ENCODE measurements at regions not wholly inside any gene's neighbourhood (a gene's known extent, or its start where the extent isn't known, plus 50 kb on each side); places are given as distances from the start of the nearest gene placed in this dataset.

DNA sequence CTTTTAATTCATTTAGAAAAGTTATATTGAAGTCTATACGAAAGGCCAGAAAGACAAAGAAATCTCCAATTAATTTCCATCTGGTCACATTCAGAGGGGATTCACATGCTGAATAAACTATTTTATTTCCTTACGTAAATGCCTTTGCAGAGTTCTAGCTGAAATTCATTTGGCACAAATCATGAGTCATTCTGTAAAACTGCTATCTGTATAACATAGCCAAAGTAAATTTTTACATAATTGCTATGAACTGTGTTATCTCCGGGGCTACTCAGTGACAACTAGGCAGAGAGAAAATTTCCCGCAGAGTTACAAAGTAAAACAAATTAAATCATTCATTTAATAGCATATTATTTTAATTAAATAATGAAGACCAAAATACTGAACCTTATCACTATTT lies 463.2 kb upstream of the ADAMTS16 start:
- Mint-ChIP-seq H3K9me3 (peaks cover 11% of the 10 kb centered on the region), H3K4me3 (no peak overlapping the region), H3K27ac (no peak overlapping the region), H3K27me3 (no peaks in the 10 kb centered on the region), H3K4me1 (no peaks in the 10 kb centered on the region), H3K36me3 (no peaks in the 10 kb centered on the region)
- CTCF ChIA-PET, result no interaction called here
- no peak for DNase-seq

DNA sequence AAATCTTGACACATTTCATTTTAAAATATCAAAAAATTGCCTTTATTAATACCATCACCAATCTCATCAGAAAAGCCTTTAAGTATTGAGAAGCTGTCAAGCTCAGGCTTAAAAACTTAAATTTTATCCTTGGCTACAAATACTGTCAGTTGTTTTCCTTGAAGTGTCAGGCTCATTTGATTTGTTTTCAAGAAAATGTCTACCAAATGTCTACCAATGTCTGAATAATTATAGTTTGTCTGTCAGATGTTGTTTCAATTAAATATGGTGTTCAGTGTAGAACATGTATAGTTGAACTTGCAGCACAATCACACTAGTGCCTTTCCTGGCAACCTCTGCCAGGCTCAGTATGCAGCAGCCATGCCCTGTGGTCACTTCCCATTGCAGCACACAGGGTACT lies 455.2 kb upstream of the ADAMTS16 start:
- peaks cover 4% of the 10 kb centered on the region for H3K9me3 Mint-ChIP-seq
- CTCF ChIA-PET, result no interaction called here
- no peaks in the 10 kb centered on the region for H3K4me1 Mint-ChIP-seq
- no peak overlapping the region for H3K4me3 Mint-ChIP-seq
- H3K27me3 Mint-ChIP-seq, result no peaks in the 10 kb centered on the region
- no peaks in the 10 kb centered on the region for H3K36me3 Mint-ChIP-seq
- no peak overlapping the region for H3K27ac Mint-ChIP-seq
- no peak for DNase-seq

DNA sequence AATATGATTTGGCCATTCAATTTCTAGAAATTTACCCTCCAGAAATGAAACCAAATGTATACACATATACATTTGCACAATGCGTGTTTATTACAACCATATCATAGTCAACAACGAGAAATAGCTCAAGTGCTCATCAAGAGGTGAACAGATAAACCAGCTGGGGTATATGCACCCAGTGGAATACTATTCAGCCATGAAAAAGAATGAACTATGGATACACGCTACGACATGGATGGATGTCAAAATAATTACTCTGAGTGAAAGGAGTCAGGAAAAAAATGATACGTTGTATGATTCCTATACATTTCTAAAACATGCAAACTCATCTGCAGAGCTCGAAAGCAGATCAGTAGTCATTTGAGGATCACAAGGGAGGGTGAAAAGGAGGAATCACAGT lies 441.5 kb upstream of the ADAMTS16 start:
- Mint-ChIP-seq H3K27ac (no peak overlapping the region), H3K4me3 (no peak overlapping the region), H3K36me3 (no peaks in the 10 kb centered on the region), H3K9me3 (peaks cover 4% of the 10 kb centered on the region), H3K27me3 (no peaks in the 10 kb centered on the region), H3K4me1 (no peaks in the 10 kb centered on the region)
- DNase-seq, result no peak
- CTCF ChIA-PET, result no interaction called here

DNA sequence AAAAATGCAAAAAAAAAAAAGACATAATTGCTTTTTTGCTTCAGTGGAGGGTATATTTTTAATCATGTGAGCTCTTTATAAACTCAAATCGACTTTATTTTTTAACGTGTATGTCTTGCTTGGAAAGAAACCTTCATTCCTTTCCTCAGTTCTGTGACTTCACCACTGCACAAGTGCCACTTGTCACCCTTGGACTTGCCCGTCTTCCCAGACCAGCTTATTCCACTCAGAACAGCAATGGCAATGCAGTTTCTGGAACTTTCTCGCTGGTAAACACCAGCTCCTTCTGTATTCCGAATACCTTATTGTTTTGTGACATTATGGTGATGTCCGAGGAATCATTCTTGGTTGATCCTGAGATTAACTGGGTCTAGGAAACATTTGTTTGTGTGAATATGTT lies 440.5 kb upstream of the ADAMTS16 start:
- H3K27ac Mint-ChIP-seq, result no peak overlapping the region
- no peak overlapping the region for H3K4me3 Mint-ChIP-seq
- H3K36me3 Mint-ChIP-seq, result no peaks in the 10 kb centered on the region
- DNase-seq, result no peak
- no peaks in the 10 kb centered on the region for H3K27me3 Mint-ChIP-seq
- H3K4me1 Mint-ChIP-seq, result no peaks in the 10 kb centered on the region
- peaks cover 4% of the 10 kb centered on the region for H3K9me3 Mint-ChIP-seq
- CTCF ChIA-PET, result no interaction called here

GRCh38 chr5:4700069-4700468 lies 440.1 kb upstream of the ADAMTS16 start:
- Mint-ChIP-seq H3K27ac (no peak overlapping the region), H3K36me3 (no peaks in the 10 kb centered on the region), H3K4me1 (no peaks in the 10 kb centered on the region), H3K4me3 (no peak overlapping the region), H3K27me3 (no peaks in the 10 kb centered on the region), H3K9me3 (peaks cover 4% of the 10 kb centered on the region)
- peak; percentile 22 for DNase-seq
- CTCF ChIA-PET, result no interaction called here

- H3K9me3 Mint-ChIP-seq, result peaks cover 6% of the 10 kb centered on the region
- no peak overlapping the region for H3K27ac Mint-ChIP-seq
- CTCF ChIA-PET, result no interaction called here
- DNase-seq, result no peak
- H3K4me3 Mint-ChIP-seq, result no peak overlapping the region
- no peaks in the 10 kb centered on the region for H3K4me1 Mint-ChIP-seq
- no peaks in the 10 kb centered on the region for H3K36me3 Mint-ChIP-seq
- no peaks in the 10 kb centered on the region for H3K27me3 Mint-ChIP-seq
Measured at GRCh38 chr5:4700871-4701270, 439.3 kb upstream of the ADAMTS16 start.

DNA sequence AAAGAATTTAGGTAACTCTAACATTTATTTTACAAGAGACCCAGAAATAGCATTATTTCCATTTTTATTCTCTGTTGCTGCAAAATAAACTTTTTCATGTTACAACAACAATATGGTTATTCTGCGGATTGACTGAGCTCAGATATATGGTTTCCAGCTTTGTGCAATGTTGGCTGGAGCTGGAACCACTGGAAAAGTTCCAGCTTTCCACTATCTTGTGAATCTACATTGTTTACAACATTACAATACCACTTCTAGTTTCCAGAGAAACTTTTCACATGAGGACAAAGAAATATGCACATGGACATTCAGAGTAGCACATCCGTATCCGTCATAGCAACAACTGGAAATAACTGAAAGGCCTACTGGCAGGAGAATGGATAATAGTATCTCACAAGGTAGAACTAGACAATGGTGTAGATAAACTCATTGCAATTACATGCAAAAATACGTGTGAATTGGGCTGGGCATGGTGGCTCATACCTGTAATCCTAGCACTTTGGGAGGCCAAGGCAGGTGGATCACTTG lies 436.1 kb upstream of the ADAMTS16 start:
- DNase-seq, result no peak
- no peaks in the 10 kb centered on the region for H3K36me3 Mint-ChIP-seq
- peaks cover 2% of the 10 kb centered on the region for H3K9me3 Mint-ChIP-seq
- H3K4me1 Mint-ChIP-seq, result no peaks in the 10 kb centered on the region
- H3K27ac Mint-ChIP-seq, result no peak overlapping the region
- no peaks in the 10 kb centered on the region for H3K27me3 Mint-ChIP-seq
- CTCF ChIA-PET, result no interaction called here
- H3K4me3 Mint-ChIP-seq, result no peak overlapping the region

- CTCF ChIA-PET, result no interaction called here
- no peaks in the 10 kb centered on the region for H3K36me3 Mint-ChIP-seq
- H3K9me3 Mint-ChIP-seq, result peaks cover 2% of the 10 kb centered on the region
Measured at GRCh38 chr5:4704951-4705350, 435.2 kb upstream of the ADAMTS16 start.

GRCh38 chr5:4716781-4717180 lies 423.3 kb upstream of the ADAMTS16 start:
- Mint-ChIP-seq H3K4me3 (no peak overlapping the region), H3K27ac (no peak overlapping the region), H3K27me3 (no peaks in the 10 kb centered on the region), H3K4me1 (no peaks in the 10 kb centered on the region), H3K9me3 (peaks cover 11% of the 10 kb centered on the region), H3K36me3 (no peaks in the 10 kb centered on the region)
- DNase-seq, result no peak
- CTCF ChIA-PET, result no interaction called here

More at GRCh38 chr5:4704951-4705350, 435.2 kb upstream of the ADAMTS16 start:
- no peak overlapping the region for H3K27ac Mint-ChIP-seq
- no peaks in the 10 kb centered on the region for H3K27me3 Mint-ChIP-seq
- DNase-seq, result no peak
- H3K4me1 Mint-ChIP-seq, result no peaks in the 10 kb centered on the region
- H3K4me3 Mint-ChIP-seq, result no peak overlapping the region

DNA sequence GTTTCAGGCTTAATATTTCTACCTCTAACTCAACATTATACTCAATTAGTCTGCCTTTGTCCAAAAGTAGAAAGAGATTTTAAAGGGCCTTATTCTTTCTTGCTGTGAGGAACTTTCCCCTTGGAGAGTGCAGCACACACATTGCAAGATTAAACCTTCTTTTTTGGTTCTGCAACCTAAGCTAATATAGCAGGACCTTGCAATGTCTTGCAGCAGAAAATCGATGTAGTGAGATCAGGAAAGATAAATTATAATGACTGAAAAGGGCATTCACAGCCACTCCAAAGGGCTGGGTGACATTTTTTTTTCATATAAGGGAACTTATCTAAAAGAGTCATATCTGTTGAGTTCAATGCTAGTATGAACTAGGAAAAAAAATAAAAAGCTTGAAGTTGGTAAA lies 422.7 kb upstream of the ADAMTS16 start:
- no peak overlapping the region for H3K27ac Mint-ChIP-seq

DNA sequence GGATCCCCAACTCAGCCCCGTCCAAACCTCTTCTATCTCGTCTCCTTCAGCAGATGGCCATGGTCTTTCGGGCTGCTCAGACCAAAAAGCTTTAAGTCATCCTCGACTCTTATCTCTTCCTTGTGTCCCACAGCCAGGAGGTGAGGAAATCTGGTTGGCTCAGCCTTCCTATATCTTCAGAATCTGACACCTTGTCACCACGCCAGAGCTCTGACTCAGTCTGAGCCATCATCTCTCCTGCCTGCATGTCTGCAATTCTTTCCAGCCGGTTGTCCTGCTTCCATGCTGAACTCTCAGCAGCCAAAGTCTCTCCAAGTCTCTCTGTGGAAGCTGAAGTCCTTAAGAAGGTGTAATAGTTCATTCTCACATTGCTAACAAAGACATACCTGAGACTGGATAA lies 419.3 kb upstream of the ADAMTS16 start:
- Mint-ChIP-seq H3K4me1 (no peaks in the 10 kb centered on the region), H3K9me3 (peaks cover 11% of the 10 kb centered on the region), H3K27me3 (no peaks in the 10 kb centered on the region), H3K4me3 (no peak overlapping the region), H3K36me3 (no peaks in the 10 kb centered on the region), H3K27ac (no peak overlapping the region)
- no peak for DNase-seq
- CTCF ChIA-PET, result no interaction called here

More for the DNA sequence above, 422.7 kb upstream of the ADAMTS16 start:
- CTCF ChIA-PET, result no interaction called here
- H3K9me3 Mint-ChIP-seq, result peaks cover 11% of the 10 kb centered on the region
- H3K36me3 Mint-ChIP-seq, result no peaks in the 10 kb centered on the region
- DNase-seq, result no peak
- no peak overlapping the region for H3K4me3 Mint-ChIP-seq
- H3K27me3 Mint-ChIP-seq, result no peaks in the 10 kb centered on the region
- H3K4me1 Mint-ChIP-seq, result no peaks in the 10 kb centered on the region

DNA sequence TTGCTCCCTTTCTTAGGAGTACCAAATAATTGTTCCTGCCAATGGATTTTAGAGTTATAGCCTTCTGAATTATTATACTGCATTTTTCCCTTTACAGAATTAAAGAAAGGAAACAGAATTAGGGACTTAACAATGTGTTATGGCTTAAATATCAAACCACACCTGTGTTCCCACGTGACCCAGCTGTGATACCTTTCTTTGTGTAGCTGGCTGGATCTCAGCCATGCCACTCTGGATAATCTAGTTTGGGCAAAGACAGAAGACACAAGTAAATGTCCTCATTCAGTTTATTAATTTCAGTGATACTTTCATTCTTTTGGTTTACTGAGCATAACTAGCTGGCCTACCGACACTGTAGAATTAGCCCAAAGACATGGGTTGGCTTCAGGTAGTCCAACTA lies 417.2 kb upstream of the ADAMTS16 start:
- Mint-ChIP-seq H3K27me3 (no peaks in the 10 kb centered on the region), H3K27ac (no peak overlapping the region), H3K9me3 (peaks cover 11% of the 10 kb centered on the region), H3K4me1 (no peaks in the 10 kb centered on the region), H3K4me3 (no peak overlapping the region), H3K36me3 (no peaks in the 10 kb centered on the region)
- no peak for DNase-seq
- CTCF ChIA-PET, result interaction anchor here (1.0 kb wide), 1 partner anchor 20 kb away, joined by 4 read pairs; no protein-coding TSS in a partner anchor

GRCh38 chr5:4725594-4725993 lies 414.5 kb upstream of the ADAMTS16 start:
- DNase-seq, result no peak
- peaks cover 14% of the 10 kb centered on the region for H3K9me3 Mint-ChIP-seq
- CTCF ChIA-PET, result no interaction called here
- H3K27me3 Mint-ChIP-seq, result no peaks in the 10 kb centered on the region
- H3K27ac Mint-ChIP-seq, result no peak overlapping the region
- H3K4me1 Mint-ChIP-seq, result no peaks in the 10 kb centered on the region
- no peaks in the 10 kb centered on the region for H3K36me3 Mint-ChIP-seq
- no peak overlapping the region for H3K4me3 Mint-ChIP-seq

- no peak for DNase-seq
- H3K36me3 Mint-ChIP-seq, result no peaks in the 10 kb centered on the region
- no peak overlapping the region for H3K27ac Mint-ChIP-seq
- CTCF ChIA-PET, result no interaction called here
- no peak overlapping the region for H3K4me3 Mint-ChIP-seq
- no peaks in the 10 kb centered on the region for H3K4me1 Mint-ChIP-seq
- peaks cover 5% of the 10 kb centered on the region for H3K9me3 Mint-ChIP-seq
- H3K27me3 Mint-ChIP-seq, result no peaks in the 10 kb centered on the region
Measured at GRCh38 chr5:4730279-4730678, 409.9 kb upstream of the ADAMTS16 start.

DNA sequence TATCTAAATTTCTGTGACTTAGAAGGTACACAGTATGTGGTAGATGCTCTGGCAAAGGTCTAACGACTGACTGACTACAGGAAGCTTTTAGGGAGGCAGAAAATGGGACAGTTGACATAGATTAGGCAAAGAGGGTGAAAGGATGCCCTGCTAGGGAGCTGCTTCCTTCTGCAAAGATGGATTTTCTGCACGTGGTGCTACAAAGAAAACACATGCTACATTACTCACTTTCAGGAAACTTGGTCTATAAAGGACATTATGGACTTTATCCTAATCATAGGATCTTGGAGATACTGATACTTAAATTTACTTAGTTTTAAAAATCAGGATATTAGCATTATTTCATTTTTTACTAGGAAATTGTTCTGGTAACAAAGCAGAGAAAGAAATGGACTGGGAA lies 405.8 kb upstream of the ADAMTS16 start:
- Mint-ChIP-seq H3K36me3 (no peaks in the 10 kb centered on the region), H3K9me3 (peaks cover 14% of the 10 kb centered on the region), H3K4me3 (no peak overlapping the region), H3K4me1 (no peaks in the 10 kb centered on the region), H3K27ac (no peak overlapping the region), H3K27me3 (no peaks in the 10 kb centered on the region)
- DNase-seq, result no peak
- CTCF ChIA-PET, result no interaction called here

- Mint-ChIP-seq H3K9me3 (peaks cover 15% of the 10 kb centered on the region), H3K27me3 (no peaks in the 10 kb centered on the region), H3K36me3 (no peaks in the 10 kb centered on the region), H3K27ac (no peak overlapping the region), H3K4me1 (no peaks in the 10 kb centered on the region), H3K4me3 (no peak overlapping the region)
- CTCF ChIA-PET, result no interaction called here
- DNase-seq, result no peak
Measured at GRCh38 chr5:4735261-4735660, 404.9 kb upstream of the ADAMTS16 start.

Measured in activated naive CD4-positive, alpha-beta T cell treated with anti-CD3 and anti-CD28 coated beads, Interleukin-2, amount 10 ng/mL, durations not matched to agents 7 days and 5 days (primary cell).